ENCODE measurements at regions not wholly inside any gene's neighbourhood (a gene's known extent, or its start where the extent isn't known, plus 50 kb on each side); places are given as distances from the start of the nearest gene placed in this dataset.
"Not testable (repeated sequence)": the region's sequence is repeated elsewhere in the genome, so short reads cannot be mapped to it uniquely, and the experiment has no call there.

- no peak for DNase-seq (ENCODE audit: low read depth in 2 of 2)
Observed at GRCh38 chr16:14384745-14385144, 245.3 kb downstream of the PARN start.

DNA sequence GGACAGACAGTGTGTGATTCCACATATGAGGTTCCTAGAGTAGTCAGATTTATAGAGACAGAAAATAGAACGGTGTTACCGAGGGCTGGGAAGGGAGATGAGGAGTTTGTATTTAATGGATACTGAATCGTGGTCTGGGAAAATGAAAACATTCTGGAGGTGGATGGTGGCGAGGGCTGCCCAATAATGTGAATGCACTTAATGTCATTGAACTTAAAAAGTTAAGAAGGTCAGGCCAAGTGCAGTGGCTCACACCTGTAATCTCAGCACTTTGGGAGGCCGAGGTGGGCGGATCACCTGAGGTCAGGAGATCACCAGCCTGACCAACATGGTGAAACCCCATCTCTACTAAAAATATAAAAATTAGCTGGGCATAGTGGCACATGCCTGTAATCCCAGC lies 246.2 kb downstream of the PARN start:
- not testable (repeated sequence) for DNase-seq (ENCODE audit: low read depth in 2 of 2)

GRCh38 chr16:14378689-14379467 lies 251.2 kb downstream of the PARN start:
- no peak for DNase-seq (ENCODE audit: low read depth in 2 of 2)

DNA sequence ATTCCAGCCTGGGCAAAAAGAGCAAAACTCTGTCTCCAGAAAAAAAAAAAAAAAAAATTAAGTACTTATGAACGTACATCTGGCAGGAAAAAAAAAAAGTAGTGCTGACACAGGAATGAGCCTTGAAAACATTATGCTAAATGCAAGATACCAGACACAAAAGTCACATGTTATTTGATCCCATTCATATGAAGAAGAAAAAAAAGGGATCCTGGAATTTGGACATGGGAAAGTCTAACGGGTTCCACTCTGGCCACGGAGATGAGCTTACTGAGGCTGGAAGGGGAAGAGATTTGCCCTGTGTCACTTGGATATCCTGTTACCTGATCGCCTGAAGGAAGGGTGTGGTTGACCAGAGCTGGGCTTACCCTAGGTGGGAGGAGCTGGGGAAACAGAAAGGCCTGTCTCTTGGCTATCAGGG lies 251.9 kb downstream of the PARN start:
- no peak for DNase-seq (ENCODE audit: low read depth in 2 of 2)

GRCh38 chr16:14377326-14377725 lies 252.7 kb downstream of the PARN start:
- no peak for DNase-seq (ENCODE audit: low read depth in 2 of 2)

- no peak for DNase-seq (ENCODE audit: low read depth in 2 of 2)
Observed at GRCh38 chr16:14375132-14375491, 254.9 kb downstream of the PARN start.

GRCh38 chr16:14374451-14375131 lies 255.5 kb downstream of the PARN start:
- no peak for DNase-seq (ENCODE audit: low read depth in 2 of 2)

- DNase-seq (ENCODE audit: low read depth in 2 of 2), result no peak
Observed at GRCh38 chr16:14373896-14374295, 256.2 kb downstream of the PARN start.

DNA sequence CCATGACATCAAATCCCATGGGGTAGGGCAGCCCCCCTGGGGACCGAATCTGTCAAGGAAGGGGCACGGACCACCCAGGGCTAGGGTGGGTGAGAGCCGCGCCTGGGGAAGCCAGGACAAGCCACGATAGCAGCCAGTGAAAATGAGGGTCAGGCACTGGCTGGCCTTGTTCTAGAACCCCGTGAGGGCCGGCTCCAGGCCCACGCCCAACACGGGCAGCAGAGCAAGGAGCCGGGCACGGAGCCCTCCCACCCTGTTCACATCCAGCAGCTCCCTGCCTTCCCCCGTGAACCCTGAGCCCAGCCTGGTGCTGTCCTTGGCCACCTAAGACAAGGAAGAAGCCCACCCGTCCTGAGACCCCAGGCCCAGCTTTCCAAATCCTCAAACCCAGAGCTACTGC lies 256.7 kb downstream of the PARN start:
- no peak for DNase-seq (ENCODE audit: low read depth in 2 of 2)

DNA sequence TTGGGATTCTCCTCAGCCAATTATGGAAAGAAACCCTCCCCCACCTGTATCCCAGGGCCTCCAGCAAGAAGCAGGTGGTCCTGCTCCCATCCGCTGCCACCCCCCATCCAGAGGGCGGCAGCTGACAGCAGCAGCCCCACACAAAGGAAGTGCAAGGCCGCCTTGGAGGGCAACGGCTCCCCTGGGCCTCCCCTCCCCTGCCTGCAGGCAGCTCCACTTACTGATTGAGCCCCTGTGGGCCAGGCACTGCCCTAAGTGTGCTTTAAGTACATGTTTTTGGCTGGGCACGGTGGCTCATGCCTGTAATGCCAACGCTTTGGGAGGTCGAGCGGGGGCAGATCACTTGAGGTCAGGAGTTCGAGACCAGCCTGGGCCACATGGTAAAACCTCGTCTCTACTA lies 257.6 kb downstream of the PARN start:
- DNase-seq (ENCODE audit: low read depth in 2 of 2), result no peak

- no peak for DNase-seq (ENCODE audit: low read depth in 2 of 2)
Observed at GRCh38 chr16:14371778-14372431, 258.2 kb downstream of the PARN start.

GRCh38 chr16:14370736-14371234 lies 259.3 kb downstream of the PARN start:
- no peak for DNase-seq (ENCODE audit: low read depth in 2 of 2)

GRCh38 chr16:14369734-14370598 lies 260.1 kb downstream of the PARN start:
- DNase-seq (ENCODE audit: low read depth in 2 of 2), result no peak

DNA sequence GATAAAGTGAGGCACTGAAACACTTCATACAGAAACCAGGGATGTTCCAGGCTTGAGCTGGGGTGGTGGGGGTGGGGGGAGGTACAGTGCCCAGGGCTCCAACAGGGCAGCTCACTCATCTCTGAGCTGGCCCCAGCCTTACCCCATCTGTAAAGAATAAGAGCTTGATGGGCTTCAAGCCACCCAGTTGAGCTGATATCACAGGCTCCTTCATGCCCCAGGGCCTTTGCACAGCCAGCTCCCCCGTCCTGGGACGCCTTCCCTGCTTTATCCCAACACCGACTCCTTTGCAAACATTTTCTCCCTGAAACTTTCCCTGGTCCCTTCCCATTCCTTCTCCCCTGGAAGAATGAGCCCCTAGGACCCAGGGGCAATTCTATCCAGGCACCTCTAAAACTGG lies 261.7 kb downstream of the PARN start:
- no peak for DNase-seq (ENCODE audit: low read depth in 2 of 2)

DNA sequence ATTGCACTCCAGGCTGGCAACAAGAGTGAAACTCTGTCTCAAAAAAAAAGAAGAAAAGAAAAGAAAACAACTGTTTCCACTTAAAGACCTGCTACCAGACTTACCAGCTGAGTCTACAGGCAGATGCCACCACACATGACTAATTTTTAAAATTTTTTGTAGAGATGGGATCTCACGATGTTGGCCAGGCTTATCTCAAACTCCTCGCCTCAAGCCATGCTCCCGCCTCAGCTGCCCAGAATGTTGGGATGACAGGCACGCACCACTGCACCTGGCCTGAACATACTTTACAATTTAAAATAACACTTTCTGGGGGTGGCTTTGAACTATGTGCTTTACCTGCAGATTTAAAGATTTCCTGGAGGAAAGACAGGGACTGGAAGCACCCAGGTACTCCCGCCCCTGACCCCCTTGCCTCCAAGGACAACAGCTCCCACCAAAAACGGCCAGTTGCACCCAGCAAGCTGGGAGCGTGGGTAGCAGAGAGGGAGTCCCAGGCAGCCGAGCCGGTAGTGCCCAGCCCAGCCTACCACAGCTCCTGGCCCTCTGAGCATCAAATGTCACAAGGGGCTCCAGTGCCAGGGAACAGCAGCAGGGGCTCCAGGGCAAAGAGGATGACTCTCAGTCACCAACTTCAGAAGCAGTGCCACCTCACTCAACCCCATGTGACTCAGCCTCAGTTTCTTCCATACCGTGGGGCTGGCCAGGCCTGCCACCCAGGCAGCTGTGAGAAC lies 262.9 kb downstream of the PARN start:
- DNase-seq (ENCODE audit: low read depth in 2 of 2), result no peak

DNA sequence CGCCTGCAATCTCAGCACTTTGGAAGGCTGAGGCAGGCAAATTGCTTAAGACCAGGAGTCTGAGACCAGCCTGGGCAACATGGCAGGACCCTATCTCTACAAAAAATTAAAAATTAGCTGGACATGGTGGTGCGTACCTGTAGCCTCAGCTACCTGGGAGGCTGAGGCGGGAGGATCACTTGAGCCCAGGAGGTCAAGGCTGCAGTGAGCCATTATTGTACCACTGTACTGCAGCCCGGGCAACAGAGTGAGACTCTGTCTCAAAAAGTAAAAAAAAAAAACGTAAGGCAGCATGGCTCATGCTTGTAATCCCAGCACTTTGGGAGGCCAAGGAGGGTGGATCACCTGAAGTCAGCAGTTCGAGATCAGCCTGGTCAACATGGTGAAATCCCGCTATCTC lies 263.6 kb downstream of the PARN start:
- no peak for DNase-seq (ENCODE audit: low read depth in 2 of 2)

GRCh38 chr16:14365200-14365851 lies 264.7 kb downstream of the PARN start:
- no peak for DNase-seq (ENCODE audit: low read depth in 2 of 2)

DNA sequence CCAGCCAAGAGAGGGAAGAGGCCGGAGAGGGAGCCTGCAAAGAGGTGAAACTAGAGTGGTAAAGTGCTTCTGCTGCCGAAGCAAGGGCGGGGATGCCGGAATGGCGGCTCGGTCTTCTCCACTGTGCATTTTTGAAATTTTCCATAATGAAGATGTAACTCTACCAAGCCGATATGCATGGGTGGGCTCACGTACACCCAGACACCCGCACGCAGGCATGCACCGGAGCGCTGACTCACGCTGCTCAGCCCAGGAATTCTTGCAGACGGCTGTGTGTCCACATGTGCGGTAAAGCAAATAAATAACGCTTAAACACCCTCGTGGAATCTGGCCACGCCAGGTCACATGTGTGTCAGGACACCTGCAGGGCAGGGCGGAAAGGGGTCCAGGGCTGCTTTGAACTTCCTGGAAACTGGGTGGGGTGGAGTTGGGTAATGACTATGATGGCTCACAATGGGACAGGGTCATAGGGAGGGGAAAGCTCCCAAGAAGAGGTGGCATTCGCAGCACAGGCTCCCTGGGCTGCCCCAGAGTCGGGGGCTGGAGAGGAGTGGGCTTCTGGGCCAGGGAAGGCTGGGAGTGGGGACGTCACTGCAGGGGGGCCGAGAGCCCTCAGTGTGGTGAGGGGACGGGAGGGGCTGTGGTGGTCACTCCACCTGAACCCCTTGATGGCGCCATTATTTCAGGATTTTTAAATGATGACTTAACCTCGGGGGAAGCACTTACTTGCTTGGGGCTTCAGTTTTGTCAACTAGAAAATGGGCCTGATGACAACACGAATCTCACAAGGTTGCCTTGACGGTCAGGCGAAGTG lies 265.5 kb downstream of the PARN start:
- no peak for DNase-seq (ENCODE audit: low read depth in 2 of 2)

GRCh38 chr16:14364112-14364385 lies 266.0 kb downstream of the PARN start:
- no peak for DNase-seq (ENCODE audit: low read depth in 2 of 2)

DNA sequence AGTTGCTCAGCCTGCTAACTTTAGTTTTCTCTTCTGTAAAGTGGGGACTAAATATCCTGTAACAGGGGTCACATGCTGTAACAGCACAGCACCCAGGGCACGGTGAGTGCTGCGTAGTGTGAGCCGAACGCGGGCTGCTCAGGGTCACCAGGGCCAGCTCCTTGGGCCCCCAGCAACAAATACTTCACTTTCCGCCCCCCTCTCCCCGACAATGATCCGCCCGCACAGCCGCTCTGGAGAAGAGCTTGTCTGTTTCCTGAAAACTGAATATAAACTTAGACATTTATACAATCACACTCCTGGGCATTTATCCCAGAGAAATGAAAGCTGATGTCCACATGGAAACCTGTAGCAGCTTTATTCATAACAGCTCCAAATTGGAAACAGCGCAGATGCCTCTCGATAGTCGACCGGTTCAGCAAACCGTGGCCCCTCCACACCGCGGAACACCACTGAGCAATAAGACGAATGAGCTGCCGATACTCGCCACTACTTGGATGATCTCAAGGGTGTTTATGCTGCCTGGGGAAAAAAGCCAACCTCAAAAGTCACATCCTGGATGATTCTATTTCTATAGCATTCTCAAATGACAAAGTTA lies 267.2 kb downstream of the PARN start:
- no peak for DNase-seq (ENCODE audit: low read depth in 2 of 2)

Measured in stimulated activated CD4-positive, alpha-beta T cell treated with anti-CD3 and anti-CD28 coated beads, Interleukin-4, amount 100 ng/mL, for 48 hours (primary cell).